KMS-11 (cell line): ENCODE measurements at regions not wholly inside any gene's neighbourhood (a gene's known extent, or its start where the extent isn't known, plus 50 kb on each side); places are given as distances from the start of the nearest gene placed in this dataset.
"Not testable (repeated sequence)": the region's sequence is repeated elsewhere in the genome, so short reads cannot be mapped to it uniquely, and the experiment has no call there.

Experiments used
- H2AFZ ChIP-seq: fragments of 200-600 bp; sonication (generic); 2 replicates; pipeline ENCODE4 v1.6.1; 2016; ENCODE audit warnings: antibody characterized with exemption, mixed run types, low read depth
- H3K27ac ChIP-seq: fragments of 200-600 bp; sonication (generic); 2 replicates; pipeline ENCODE4 v1.6.1; 2016; ENCODE audit warnings: mild to moderate bottlenecking, mixed run types
- H3K27me3 ChIP-seq: fragments of 200-600 bp; sonication (generic); 2 replicates; pipeline ENCODE4 v1.6.1; 2017; ENCODE audit warnings: mild to moderate bottlenecking, low read depth, mixed run types, moderate library complexity; ENCODE audit not compliant: insufficient read depth
- H3K36me3 ChIP-seq: fragments of 200-600 bp; sonication (generic); 2 replicates; pipeline ENCODE4 v1.6.1; 2017; ENCODE audit warnings: mild to moderate bottlenecking, mixed run types; ENCODE audit not compliant: insufficient read depth
- H3K4me1 ChIP-seq: fragments of 200-600 bp; sonication (generic); 2 replicates; pipeline ENCODE4 v1.6.1; 2016; ENCODE audit warnings: mild to moderate bottlenecking, low read depth, mixed run types; ENCODE audit not compliant: poor library complexity, severe bottlenecking
- H3K4me2 ChIP-seq: fragments of 200-600 bp; sonication (generic); 2 replicates; pipeline ENCODE4 v1.7.0; 2016; ENCODE audit warnings: mild to moderate bottlenecking, mixed run types
- H3K4me3 ChIP-seq: fragments of 200-600 bp; sonication (generic); IDR thresholded peaks from 2 replicates; pipeline ENCODE4 v1.6.1; 2017; ENCODE audit warnings: low read depth, low read length, mixed read lengths; ENCODE audit not compliant: insufficient read depth
- H3K79me2 ChIP-seq: fragments of 200-600 bp; sonication (generic); 2 replicates; pipeline ENCODE4 v1.6.1; 2016; ENCODE audit warnings: low read depth, mixed run types; ENCODE audit not compliant: insufficient read depth
- H3K9ac ChIP-seq: fragments of 200-600 bp; sonication (generic); 2 replicates; pipeline ENCODE4 v1.6.1; 2016; ENCODE audit warnings: mild to moderate bottlenecking, mixed run types
- H4K20me1 ChIP-seq: fragments of 200-600 bp; sonication (generic); 2 replicates; pipeline ENCODE4 v1.6.1; 2016; ENCODE audit warnings: mild to moderate bottlenecking, mixed run types; ENCODE audit not compliant: insufficient read depth
- TF ChIP-seq, protein P1 (sequence below): fragments of 200-600 bp; sonication (generic); conservative IDR thresholded peaks from 2 replicates; pipeline ENCODE4 v1.6.1; 2017; ENCODE audit warnings: low read depth, mild to moderate bottlenecking, antibody characterized with exemption, low read length, moderate library complexity, mixed read lengths

- no peak overlapping the region for H3K4me2 ChIP-seq
- no peak overlapping the region for H3K4me3 ChIP-seq
- H3K4me1 ChIP-seq: no peaks in the 10 kb centered on the region
- no peaks in the 10 kb centered on the region for H3K79me2 ChIP-seq
- no peak overlapping the region for H3K27ac ChIP-seq
- H3K36me3 ChIP-seq: no peaks in the 10 kb centered on the region
- no peak overlapping the region for H3K9ac ChIP-seq
- H4K20me1 ChIP-seq: no peaks in the 10 kb centered on the region
- H2AFZ ChIP-seq: no peak overlapping the region
- no peaks in the 10 kb centered on the region for H3K27me3 ChIP-seq
- TF ChIP-seq, protein P1, sequence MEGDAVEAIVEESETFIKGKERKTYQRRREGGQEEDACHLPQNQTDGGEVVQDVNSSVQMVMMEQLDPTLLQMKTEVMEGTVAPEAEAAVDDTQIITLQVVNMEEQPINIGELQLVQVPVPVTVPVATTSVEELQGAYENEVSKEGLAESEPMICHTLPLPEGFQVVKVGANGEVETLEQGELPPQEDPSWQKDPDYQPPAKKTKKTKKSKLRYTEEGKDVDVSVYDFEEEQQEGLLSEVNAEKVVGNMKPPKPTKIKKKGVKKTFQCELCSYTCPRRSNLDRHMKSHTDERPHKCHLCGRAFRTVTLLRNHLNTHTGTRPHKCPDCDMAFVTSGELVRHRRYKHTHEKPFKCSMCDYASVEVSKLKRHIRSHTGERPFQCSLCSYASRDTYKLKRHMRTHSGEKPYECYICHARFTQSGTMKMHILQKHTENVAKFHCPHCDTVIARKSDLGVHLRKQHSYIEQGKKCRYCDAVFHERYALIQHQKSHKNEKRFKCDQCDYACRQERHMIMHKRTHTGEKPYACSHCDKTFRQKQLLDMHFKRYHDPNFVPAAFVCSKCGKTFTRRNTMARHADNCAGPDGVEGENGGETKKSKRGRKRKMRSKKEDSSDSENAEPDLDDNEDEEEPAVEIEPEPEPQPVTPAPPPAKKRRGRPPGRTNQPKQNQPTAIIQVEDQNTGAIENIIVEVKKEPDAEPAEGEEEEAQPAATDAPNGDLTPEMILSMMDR: no peak
Measured at GRCh38 chr4:170464614-170465197, 374.9 kb upstream of the AADAT start.

DNA sequence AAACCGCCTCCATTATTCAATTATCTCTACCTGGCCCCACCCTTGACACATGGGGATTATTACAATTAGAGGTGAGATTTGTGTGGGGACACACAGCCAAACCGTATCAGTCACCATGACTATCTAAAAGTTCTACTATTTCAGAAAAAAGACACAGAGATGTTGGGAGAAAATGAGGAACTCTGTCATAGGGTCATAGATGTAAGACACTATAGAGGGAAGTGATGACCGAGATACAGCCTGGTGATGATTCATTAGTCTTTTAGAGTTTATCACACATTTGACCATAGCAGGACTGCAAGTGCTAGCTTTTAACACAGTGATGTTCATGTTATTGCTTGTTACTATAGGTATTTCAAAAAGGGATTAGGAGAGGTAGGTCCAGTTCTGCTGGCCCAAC lies 357.0 kb upstream of the AADAT start:
- Histone ChIP-seq H3K9ac (no peak overlapping the region), H3K27me3 (no peaks in the 10 kb centered on the region), H2AFZ (no peak overlapping the region), H3K4me1 (no peaks in the 10 kb centered on the region), H4K20me1 (no peaks in the 10 kb centered on the region), H3K4me3 (no peak overlapping the region), H3K79me2 (no peaks in the 10 kb centered on the region), H3K4me2 (no peak overlapping the region), H3K36me3 (no peaks in the 10 kb centered on the region), H3K27ac (no peak overlapping the region)
- TF ChIP-seq, protein P1: no peak

DNA sequence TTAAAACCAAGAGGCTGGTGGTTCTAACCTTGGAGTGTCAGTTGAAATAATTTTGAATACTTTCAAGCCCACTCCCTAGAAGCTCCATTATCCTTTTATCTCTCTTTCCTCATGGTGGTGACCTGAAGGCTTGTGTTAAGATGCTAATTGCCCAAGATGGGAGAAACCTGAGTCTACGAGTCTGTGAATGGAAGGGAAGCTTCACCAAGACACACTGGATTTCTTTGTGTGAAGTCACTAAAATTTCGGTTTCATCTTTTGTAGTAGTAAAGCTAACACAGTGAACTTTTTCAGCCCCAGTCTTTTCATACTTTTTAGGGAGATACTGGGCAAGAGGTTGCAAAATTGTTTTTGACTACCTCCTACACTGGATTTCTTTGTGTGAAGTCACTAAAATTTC lies 351.4 kb upstream of the AADAT start:
- H3K9ac ChIP-seq, H3K4me3 ChIP-seq, H3K4me2 ChIP-seq, H3K27me3 ChIP-seq, H3K79me2 ChIP-seq, H3K36me3 ChIP-seq, H3K4me1 ChIP-seq, H2AFZ ChIP-seq, H4K20me1 ChIP-seq, H3K27ac ChIP-seq: not testable (repeated sequence)

DNA sequence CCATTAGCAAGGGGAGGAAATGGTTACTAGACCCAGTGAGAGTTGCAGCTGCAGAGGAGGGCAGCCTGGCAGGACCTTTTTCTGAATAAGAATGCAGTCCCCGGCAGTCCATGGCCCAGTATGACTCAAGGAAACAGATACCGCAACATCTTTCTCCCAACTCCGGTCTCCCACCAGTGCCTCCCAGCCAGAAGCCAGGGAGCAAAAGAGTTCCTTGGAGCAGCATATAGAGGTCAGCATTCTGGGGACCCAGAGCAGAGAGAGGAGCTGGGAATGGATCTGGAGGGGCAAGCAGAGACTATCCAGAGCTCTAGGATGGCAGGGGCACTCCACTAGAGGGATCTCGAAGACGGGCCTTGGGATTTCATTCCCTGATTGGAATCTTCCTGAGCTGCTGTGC lies 339.2 kb upstream of the AADAT start:
- Histone ChIP-seq H3K4me3 (no peak overlapping the region), H4K20me1 (no peaks in the 10 kb centered on the region), H3K4me1 (no peaks in the 10 kb centered on the region), H3K27me3 (no peaks in the 10 kb centered on the region), H3K27ac (no peak overlapping the region), H2AFZ (no peak overlapping the region), H3K79me2 (no peaks in the 10 kb centered on the region), H3K4me2 (no peak overlapping the region), H3K9ac (no peak overlapping the region), H3K36me3 (no peaks in the 10 kb centered on the region)
- TF ChIP-seq, protein P1: no peak

DNA sequence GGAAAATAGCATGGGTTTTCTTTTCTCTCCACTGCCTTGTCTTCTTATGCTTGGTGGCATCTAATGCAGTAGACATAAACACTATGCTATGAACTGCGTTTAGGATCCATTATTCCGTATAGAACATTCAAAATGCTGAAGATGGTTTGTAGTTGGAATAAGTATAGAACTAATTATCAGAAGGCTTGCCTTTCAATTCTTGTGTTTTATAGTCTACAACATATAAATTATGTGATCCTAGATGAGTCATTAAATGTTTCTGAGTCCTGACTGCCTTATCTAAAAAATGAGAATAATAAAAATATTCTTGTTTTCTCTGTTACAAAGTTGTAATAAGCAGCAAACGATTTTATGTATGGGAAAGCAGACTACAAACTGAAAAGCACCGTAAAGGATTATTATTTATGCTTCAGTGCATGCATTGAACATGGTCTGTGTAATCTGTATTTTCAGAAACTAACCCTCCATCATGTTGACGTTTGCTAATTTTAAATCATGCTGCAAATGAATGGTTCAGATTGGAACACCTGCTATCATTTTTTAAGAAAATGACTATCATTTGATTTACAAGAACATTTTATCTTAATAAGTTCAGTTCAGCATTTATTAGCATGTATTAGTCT lies 335.9 kb upstream of the AADAT start:
- Histone ChIP-seq H3K36me3 (no peaks in the 10 kb centered on the region), H3K4me1 (no peaks in the 10 kb centered on the region), H3K27me3 (no peaks in the 10 kb centered on the region), H3K79me2 (no peaks in the 10 kb centered on the region), H3K9ac (no peak overlapping the region), H3K4me2 (no peak overlapping the region), H3K27ac (no peak overlapping the region), H3K4me3 (no peak overlapping the region), H4K20me1 (no peaks in the 10 kb centered on the region), H2AFZ (no peak overlapping the region)
- TF ChIP-seq, protein P1: no peak
